Endodermal cell (in vitro differentiated cells): ENCODE measurements at regions not wholly inside any gene's neighbourhood (a gene's known extent, or its start where the extent isn't known, plus 50 kb on each side); places are given as distances from the start of the nearest gene placed in this dataset.

Experiments
- DNase-seq: peaks from one replicate; pipeline ENCODE4 v3.0.0-alpha.2; 2017
- H3K27ac ChIP-seq: 2 replicates; pipeline ENCODE4 v1.5.1; 2013; ENCODE audit warnings: mild to moderate bottlenecking, low read depth, low read length, moderate library complexity
- H3K27me3 ChIP-seq: 2 replicates; pipeline ENCODE4 v1.6.1; 2013; ENCODE audit warnings: mild to moderate bottlenecking, low read length, moderate library complexity; ENCODE audit not compliant: insufficient read depth, control insufficient read depth, poor library complexity, severe bottlenecking
- H3K36me3 ChIP-seq: 2 replicates; pipeline ENCODE4 v1.7.0; 2013; ENCODE audit warnings: mild to moderate bottlenecking, low read length, moderate library complexity; ENCODE audit not compliant: control insufficient read depth, insufficient read depth
- H3K4me1 ChIP-seq: one replicate; pipeline ENCODE4 v1.7.0; 2013; ENCODE audit warnings: low read length; ENCODE audit not compliant: control insufficient read depth, insufficient read depth
- H3K4me3 ChIP-seq: 2 replicates; pipeline ENCODE4 v1.5.1; 2013; ENCODE audit warnings: mild to moderate bottlenecking, low read length, moderate library complexity
- H3K9ac ChIP-seq: 2 replicates; pipeline ENCODE4 v1.6.1; 2013; ENCODE audit warnings: mild to moderate bottlenecking, low read length, moderate library complexity; ENCODE audit not compliant: poor library complexity, severe bottlenecking; ENCODE audit errors: extremely low read depth
- H3K9me3 ChIP-seq: 2 replicates; pipeline ENCODE4 v1.6.1; 2013; ENCODE audit warnings: mild to moderate bottlenecking, low read length, moderate library complexity; ENCODE audit not compliant: control insufficient read depth
- H3K27ac Mint-ChIP-seq: 2 replicates; pipeline ENCODE4 v1.8.0; 2020; ENCODE audit warnings: mixed read lengths
- H3K27me3 Mint-ChIP-seq: 2 replicates; pipeline ENCODE4 v1.8.0; 2021; ENCODE audit warnings: mild to moderate bottlenecking, mixed read lengths; ENCODE audit not compliant: insufficient read depth
- H3K36me3 Mint-ChIP-seq: 2 replicates; pipeline ENCODE4 v1.8.0; 2020; ENCODE audit warnings: low read depth, mixed read lengths
- H3K4me1 Mint-ChIP-seq: 2 replicates; pipeline ENCODE4 v1.8.0; 2020; ENCODE audit warnings: mixed read lengths
- H3K4me3 Mint-ChIP-seq: 2 replicates; pipeline ENCODE4 v1.8.0; 2020; ENCODE audit warnings: mild to moderate bottlenecking, moderate library complexity, mixed read lengths
- H3K9me3 Mint-ChIP-seq: 2 replicates; pipeline ENCODE4 v1.8.0; 2020; ENCODE audit warnings: mild to moderate bottlenecking, mixed read lengths
- WGBS, 2 experiments: methylation state at CpG; one replicate each; pipeline versions ENCODE4 v1.1.5 to v1.1.7; 2013; ENCODE audit warnings: missing lambda C conversion rate in 2 of 2, mixed read lengths in 1 of 2; ENCODE audit not compliant: insufficient coverage in 1 of 2, insufficient read length in 1 of 2; 5-methylcytosine and 5-hydroxymethylcytosine counted together
- TF ChIP-seq, protein P1 (sequence below): fragments of 200-600 bp; sonication (generic); conservative IDR thresholded peaks from 2 replicates; pipeline ENCODE4 v1.5.0; 2021; ENCODE audit warnings: antibody characterized with exemption, mild to moderate bottlenecking

DNA sequence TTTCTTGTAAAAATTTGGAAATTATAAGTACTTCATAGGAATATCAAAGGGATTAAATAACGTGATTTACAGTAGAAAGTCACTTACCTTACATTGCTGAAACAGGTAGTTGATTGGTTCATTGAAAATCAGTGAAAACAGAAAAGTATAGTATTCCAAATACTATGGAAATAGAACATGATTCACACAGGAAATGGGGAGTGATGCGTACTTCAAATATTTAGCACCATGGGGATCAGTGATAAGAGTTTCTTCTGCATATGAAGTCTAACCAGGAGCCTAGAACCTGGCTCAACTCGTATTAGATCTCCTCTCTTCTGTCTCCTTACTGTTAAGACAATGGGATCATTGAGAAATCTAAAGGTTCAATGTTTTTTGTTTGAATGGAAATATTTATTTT is 133.3 kb downstream of the FAM174A start:
- peaks cover 5% of the 10 kb centered on the region for H3K9me3 Mint-ChIP-seq
- Histone ChIP-seq H3K4me1 (no peaks in the 10 kb centered on the region), H3K36me3 (no peaks in the 10 kb centered on the region), H3K9ac (no peak overlapping the region), H3K27ac (no peak overlapping the region), H3K27me3 (no peaks in the 10 kb centered on the region), H3K9me3 (no peaks in the 10 kb centered on the region), H3K4me3 (no peak overlapping the region)
- no peaks in the 10 kb centered on the region for H3K27me3 Mint-ChIP-seq
- no peak overlapping the region for H3K4me3 Mint-ChIP-seq
- H3K27ac Mint-ChIP-seq = no peak overlapping the region
- H3K4me1 Mint-ChIP-seq = no peaks in the 10 kb centered on the region
- DNase-seq = no peak
- no peaks in the 10 kb centered on the region for H3K36me3 Mint-ChIP-seq
- WGBS, 2 experiments = 89 to 100% methylated on average over 2 to 3 of the region's 3 CpGs
- TF ChIP-seq, protein P1, sequence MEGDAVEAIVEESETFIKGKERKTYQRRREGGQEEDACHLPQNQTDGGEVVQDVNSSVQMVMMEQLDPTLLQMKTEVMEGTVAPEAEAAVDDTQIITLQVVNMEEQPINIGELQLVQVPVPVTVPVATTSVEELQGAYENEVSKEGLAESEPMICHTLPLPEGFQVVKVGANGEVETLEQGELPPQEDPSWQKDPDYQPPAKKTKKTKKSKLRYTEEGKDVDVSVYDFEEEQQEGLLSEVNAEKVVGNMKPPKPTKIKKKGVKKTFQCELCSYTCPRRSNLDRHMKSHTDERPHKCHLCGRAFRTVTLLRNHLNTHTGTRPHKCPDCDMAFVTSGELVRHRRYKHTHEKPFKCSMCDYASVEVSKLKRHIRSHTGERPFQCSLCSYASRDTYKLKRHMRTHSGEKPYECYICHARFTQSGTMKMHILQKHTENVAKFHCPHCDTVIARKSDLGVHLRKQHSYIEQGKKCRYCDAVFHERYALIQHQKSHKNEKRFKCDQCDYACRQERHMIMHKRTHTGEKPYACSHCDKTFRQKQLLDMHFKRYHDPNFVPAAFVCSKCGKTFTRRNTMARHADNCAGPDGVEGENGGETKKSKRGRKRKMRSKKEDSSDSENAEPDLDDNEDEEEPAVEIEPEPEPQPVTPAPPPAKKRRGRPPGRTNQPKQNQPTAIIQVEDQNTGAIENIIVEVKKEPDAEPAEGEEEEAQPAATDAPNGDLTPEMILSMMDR = no peak

DNA sequence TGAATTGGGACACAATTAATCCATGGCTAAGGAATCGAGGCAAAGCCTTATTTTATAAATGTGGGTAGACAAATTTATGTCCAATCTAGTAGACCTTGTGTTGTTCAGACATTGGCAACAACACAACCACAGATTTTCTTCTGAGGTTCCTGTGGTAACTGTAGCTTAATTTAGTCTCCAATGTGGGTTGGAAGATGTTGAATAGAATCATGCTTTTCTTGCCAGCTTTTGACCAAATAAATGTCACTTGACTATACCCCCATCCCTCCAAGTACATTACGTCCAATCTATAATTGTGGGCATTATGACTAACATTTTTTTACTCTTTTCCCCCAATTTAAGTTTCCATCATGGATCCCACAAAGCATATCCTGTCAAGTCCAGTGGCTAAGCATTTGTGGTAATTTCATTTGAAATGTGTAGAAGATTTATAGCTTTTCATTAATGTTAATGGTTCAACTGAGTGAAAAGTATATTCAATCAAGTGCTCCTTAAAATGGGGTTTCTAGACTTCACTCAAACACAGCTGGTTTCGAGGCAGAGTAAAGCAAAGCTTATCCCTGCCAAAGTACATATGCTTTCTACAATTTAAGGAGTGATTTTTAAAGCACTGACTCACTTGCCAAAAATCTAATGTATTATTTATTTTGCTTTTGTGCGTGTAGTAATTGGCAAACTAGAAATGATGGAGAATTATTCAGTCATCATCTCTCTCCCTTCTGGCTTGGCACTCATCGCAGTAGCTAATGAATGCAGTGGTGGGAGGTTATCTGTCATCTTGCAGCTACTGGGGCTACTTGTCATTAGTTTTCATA is 141.8 kb downstream of the FAM174A start:
- DNase-seq = no peak
- TF ChIP-seq, protein P1 = no peak
- Mint-ChIP-seq H3K4me1 (no peaks in the 10 kb centered on the region), H3K27me3 (no peaks in the 10 kb centered on the region), H3K27ac (no peak overlapping the region), H3K9me3 (peaks cover 5% of the 10 kb centered on the region), H3K36me3 (no peaks in the 10 kb centered on the region), H3K4me3 (no peak overlapping the region)
- H3K4me1 ChIP-seq = no peaks in the 10 kb centered on the region
- 90 to 93% methylated on average over 2 to 5 of the region's 5 CpGs for WGBS, 2 experiments
- no peaks in the 10 kb centered on the region for H3K36me3 ChIP-seq
- no peak overlapping the region for H3K27ac ChIP-seq
- no peaks in the 10 kb centered on the region for H3K27me3 ChIP-seq
- no peak overlapping the region for H3K9ac ChIP-seq
- no peak overlapping the region for H3K4me3 ChIP-seq
- H3K9me3 ChIP-seq = peaks cover 2% of the 10 kb centered on the region

DNA sequence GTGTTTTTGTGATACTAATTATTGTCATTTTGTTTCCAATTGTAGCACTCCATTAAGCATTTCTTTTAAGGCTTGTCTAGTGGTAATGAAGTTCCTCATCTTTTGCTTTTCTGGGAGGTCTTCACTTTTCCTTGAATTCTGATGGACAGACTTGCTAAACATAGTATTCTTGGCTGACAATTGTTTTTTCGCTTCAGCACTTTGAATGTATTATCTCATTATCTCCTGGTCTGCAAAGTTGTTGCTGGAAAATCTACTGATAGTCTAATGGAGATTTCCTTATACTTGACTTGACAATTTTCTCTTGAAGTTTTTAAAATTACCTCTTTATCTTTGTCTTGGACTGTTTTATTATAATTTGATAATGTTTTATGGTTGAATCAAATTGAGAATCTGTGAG is 147.5 kb downstream of the FAM174A start:
- H3K36me3 Mint-ChIP-seq = no peaks in the 10 kb centered on the region
- H3K27ac Mint-ChIP-seq = no peak overlapping the region

More for the DNA sequence above, 147.5 kb downstream of the FAM174A start:
- Mint-ChIP-seq H3K27me3 (no peaks in the 10 kb centered on the region), H3K4me1 (no peaks in the 10 kb centered on the region), H3K4me3 (no peak overlapping the region), H3K9me3 (peaks cover 23% of the 10 kb centered on the region)
- Histone ChIP-seq H3K36me3 (no peaks in the 10 kb centered on the region), H3K27ac (no peak overlapping the region), H3K4me3 (peak overlapping the region; percentile 4), H3K4me1 (no peaks in the 10 kb centered on the region), H3K27me3 (no peaks in the 10 kb centered on the region), H3K9me3 (peaks cover 25% of the 10 kb centered on the region), H3K9ac (no peak overlapping the region)
- 100% methylated on average over 1 of the region's 1 CpG for WGBS, 2 experiments
- no peak for DNase-seq
- TF ChIP-seq, protein P1 = no peak
